ENCODE measurements at regions not wholly inside any gene's neighbourhood (a gene's known extent, or its start where the extent isn't known, plus 50 kb on each side); places are given as distances from the start of the nearest gene placed in this dataset.

GRCh38 chr2:76149846-76150245 lies 439.1 kb upstream of the GCFC2 start:
- no peak for TF ChIP-seq EZH2 (IDR thresholded peaks at IDR 0.05; ENCODE audit: borderline replicate concordance, low read depth, low read length, severe bottlenecking)
- TF ChIP-seq POLR2AphosphoS5 (IDR thresholded peaks at IDR 0.05; ENCODE audit: insufficient read depth, low read depth, low read length), result no peak
- no peak for TF ChIP-seq MYC (IDR thresholded peaks at IDR 0.05; ENCODE audit: low read depth, low read length)

Measured in endothelial cell of umbilical vein (primary cell).